CD4-positive, alpha-beta T cell treated with Interleukin-2 at 100 ng/mL for 4 hours (primary cell): ENCODE measurements at regions not wholly inside any gene's neighbourhood (a gene's known extent, or its start where the extent isn't known, plus 50 kb on each side); places are given as distances from the start of the nearest gene placed in this dataset.

Experiments used
- DNase-seq: peaks from one replicate; pipeline ENCODE4 v3.0.0-alpha.2; 2020; ENCODE audit warnings: low spot score

DNA sequence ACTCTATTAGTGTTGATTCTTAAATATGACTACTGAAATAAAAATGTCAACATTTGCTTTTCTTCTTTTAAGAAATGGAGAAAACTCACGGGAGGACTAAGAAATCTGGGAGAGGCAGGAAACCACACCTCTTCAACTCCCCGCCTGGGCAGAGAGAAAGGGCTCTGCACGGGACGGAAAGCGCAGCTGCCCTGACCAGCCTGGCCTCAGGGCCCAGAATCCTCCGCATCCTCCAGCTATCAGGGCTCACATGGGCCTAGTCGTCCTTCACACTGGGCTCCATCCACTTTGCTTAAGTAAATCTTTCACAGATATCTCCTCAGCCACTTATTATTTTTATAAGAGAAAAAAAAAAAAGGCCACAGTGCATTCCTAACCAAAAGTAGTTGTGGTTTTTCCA lies 215.1 kb downstream of the TBXT start:
- DNase-seq, result no peak

DNA sequence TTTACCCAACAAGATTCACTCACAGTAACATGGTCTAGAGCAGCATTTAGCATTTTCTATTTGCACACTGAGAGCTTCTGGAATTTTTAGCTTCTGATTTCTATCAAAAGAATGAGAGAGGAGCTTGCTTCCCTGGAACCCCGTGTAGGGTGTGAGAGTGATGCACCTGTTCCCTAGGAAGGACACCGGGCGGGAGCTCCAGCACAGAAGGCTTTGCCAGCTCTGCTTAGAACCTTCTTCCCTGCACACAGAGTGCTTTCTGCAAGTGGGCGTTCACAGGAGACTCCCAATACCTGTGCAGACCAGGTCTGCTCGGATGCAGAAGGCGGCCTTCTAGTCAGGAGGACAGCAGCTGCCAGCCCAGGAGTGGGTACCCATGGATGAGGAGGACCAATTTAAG lies 217.3 kb downstream of the TBXT start:
- DNase-seq, result no peak

DNA sequence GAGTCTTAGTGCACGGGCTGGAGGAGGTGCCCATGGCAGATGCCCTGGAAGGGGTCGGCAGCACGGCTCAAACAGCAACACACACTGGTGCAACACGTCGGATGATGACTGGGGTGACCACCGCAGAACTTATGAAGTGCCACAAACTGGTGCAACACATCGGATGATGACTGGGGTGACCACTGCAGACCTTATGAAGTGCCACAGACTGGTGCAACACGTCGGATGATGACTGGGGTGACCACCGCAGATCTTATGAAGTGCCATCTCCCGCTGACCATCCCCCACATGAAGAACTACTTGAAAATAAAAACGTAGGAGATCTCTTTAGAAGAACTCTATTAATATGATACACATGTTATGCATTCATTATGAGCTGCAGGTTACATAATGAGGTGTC lies 218.3 kb downstream of the TBXT start:
- no peak for DNase-seq

DNA sequence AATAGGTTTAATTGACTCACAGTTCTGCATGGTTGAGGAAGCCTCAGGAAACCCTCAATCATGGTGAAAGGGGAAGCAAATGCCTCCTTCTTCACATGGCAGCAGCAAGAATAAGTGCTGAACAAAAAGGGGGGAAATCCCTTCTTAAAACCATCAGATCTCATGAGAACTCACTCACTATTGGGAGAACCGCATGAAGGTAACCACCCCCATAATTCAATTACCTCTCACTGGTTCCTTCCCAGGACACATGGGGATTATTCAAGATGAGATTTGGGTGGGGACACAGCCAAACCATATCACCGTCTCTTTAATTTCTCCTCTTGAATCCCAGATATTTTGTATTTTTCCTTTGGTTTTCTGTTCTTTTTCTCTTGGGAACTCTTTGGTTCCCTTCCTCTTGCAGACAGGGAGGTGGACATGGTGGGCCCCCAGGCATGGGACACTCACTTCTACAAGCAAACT lies 223.6 kb downstream of the TBXT start:
- DNase-seq, result no peak

DNA sequence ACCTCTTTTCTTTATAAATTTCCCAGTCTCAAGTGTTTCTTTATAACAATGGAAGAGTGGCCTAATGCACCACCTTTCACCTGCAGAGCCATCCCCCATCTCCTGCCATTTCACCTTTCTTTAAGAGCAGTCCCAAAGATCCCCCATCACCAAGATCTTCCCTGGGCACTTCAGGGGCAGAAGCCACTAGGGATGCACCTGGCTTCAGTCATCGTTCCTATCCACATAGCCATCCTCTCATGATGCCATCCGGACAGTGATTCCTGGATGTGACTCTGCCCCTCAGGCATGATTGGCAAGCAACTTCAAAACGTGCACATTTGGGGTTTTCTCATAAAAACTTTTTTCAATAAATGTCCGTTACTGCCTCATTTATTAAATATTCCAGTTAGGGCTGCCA lies 225.9 kb downstream of the TBXT start:
- no peak for DNase-seq

DNA sequence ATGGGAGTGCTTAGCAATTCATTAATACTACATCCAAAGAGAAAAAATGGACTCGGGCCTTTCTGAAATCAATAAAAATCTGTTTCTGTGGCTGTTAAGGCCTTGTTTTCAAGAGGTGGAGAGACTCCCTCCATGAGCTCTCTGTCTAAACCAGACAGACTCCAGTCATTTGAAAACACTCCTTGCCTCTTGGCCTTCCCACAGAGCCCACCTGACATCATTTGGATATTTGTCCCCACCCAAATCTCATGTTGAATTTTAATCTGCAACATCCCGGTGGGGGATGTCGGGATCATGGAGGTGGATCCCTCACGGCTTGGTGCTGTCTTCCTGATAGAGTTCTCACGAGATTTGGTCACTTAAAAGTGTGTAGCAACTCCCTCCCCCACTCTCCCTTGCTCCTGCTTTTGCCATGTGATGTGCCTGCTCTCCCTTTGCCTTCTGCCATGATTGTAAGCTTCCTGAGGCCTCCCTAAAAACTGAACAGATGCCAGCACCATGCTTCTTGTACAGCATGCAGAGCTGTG lies 226.3 kb downstream of the TBXT start:
- DNase-seq, result no peak

DNA sequence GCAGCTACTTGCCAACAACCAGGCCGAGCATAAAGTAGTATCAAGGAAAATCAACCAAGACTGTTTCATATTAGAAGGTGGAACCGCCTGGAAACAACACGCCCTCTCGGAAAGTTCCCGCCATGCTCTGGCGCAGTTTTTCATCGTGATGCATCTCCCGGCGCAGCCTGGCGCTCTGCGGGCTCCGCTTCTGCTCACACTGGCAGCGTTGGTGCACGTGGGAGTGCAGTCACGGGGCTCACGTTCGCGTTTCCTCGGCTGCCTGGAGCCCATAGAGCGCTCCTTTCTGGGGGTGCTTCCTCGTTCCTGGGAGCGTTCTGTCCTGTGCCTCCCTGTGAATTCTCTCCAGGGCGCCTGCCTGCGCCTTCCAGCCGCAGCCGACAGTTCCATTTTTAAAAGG lies 227.3 kb downstream of the TBXT start:
- DNase-seq, result no peak

DNA sequence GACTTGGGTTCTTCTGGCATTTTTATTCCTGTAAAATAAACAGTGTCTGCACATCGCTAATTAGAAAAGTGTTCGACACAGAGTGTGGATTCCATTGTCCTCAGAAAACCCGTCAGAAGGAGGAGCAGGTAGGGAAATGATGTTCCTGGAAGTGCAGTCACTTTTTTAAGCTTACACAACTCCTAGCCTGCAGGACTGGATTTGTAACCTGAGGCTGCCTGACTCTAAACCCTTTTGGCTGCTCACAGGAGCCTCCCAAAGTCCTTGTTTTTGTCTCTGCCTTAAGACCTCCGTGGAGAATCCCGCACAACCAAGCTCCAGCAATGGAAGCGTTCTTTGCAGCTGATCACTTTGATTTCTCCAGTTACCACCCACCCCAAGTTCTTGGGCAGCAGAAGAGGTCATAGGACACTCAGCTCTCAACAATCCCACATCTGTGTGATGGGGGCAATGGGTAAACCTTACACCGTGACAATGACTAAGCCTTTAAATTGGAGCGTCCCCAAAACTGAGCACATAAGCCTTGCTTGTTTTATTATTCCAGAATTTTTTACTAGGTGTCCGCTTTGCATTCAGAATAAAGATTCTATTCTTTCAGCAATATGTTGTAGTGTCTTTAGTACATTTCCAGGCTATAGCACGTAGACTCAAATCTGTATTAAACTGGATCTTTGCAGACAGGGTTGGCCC lies 227.9 kb downstream of the TBXT start:
- no peak for DNase-seq

DNA sequence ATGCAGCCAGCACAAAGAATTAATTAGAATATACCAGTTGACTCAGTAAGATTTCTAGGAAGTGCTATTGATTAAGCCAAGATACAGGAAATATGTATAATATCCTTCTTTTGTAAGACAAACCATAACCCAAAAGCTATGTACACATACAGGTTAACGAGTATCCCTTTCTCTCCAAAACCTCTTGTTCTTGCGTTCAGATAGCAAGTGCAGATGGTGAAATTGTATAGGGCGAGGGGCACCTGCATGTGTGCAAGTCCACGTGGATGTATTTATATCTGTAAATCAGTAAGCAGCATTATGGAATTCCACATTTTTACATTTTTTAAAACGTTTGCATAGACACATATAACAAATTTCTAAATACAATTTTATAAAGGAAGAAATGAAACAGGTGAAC lies 228.6 kb downstream of the TBXT start:
- DNase-seq, result no peak

DNA sequence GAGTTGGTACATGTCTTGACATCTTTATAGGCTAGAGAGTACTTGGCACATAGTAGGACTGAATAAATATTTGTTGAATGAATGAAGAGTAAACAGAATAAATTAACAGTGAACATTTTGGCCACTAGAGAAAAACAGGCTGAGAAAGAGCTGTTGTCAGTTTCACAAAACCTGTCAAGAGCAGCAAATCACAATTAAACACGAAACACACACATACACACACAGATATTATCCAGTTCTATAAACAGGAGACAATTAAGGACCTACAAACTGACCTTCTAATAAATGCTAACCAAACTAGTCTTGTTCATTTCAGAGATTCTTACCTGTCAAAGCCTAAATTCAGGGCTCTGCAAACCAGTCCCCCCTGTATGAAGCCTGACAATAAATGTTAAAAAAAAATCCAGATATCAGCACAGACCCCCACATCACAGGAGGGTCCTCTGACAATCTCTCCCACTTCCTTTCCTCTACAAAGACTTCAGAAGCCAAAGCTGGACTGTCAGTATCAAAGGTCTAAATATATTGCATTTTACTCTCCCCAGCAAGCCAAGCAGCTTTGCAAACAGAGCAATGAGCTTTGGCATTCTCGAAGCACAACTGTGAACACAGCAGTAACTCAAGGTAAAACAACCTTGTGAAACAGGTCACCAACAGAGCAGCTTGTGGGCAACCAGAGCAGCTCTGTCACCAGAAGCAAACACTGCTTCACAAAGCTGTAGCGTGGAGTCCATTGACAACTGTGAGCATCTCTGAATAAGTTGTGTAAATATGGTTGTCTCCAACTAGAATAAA lies 229.9 kb downstream of the TBXT start:
- no peak for DNase-seq

DNA sequence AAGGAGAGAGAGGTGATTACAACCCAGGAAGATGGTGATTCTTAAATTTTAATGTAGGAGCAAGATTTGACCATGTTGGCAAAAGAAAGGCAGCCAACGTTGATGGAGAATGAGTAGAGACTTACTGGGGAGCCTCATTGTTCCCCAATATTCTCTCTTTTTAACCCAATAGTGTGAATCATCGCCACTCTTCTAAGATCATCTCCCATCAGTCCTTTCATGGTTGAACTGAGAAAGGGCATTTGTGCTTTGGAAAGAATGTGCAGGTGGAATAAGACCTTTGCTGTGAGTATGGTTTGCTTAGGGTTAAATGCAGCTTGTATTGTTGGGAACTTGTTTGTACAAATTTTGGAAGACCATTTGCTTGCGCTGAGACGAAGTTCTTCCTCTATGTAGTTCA lies 231.0 kb downstream of the TBXT start:
- no peak for DNase-seq

DNA sequence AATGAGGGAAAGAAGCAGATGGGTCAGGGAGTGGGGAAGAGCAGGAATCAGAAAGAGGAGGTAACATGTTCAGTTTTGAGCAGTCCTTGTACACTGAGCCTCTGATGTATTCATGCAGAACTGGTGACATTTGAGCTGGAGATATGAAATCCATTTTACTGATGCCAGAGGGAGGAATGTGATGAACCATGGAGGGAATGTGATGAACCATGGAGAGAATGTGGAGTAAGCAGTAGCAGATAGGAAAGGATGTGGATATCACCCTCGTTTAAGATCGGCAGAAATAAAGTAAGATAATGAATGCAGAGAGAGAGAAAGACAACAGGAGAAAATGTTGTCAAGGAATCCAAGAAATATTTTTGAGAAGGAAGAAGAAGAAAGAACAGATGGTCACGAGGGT lies 231.6 kb downstream of the TBXT start:
- DNase-seq, result no peak

DNA sequence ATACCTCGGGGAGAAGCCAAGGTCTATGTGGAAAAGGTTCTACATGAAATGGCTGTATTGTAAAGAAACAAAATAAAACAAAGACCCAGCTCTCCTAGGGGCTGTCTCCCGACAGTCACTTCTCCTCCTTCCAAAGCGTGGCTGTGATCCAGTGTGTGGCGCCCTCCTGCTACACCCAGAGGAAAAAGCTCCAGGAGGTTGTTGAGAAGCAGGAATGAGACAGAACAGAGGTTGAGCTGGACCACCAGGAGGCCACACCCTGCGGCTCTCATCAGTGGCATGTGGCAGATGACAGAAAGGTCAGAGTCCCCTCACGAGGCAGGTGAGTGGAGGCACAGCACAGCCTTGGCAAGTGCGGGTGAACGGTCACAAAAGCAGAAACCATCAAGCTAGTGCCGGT lies 236.0 kb downstream of the TBXT start:
- no peak for DNase-seq

DNA sequence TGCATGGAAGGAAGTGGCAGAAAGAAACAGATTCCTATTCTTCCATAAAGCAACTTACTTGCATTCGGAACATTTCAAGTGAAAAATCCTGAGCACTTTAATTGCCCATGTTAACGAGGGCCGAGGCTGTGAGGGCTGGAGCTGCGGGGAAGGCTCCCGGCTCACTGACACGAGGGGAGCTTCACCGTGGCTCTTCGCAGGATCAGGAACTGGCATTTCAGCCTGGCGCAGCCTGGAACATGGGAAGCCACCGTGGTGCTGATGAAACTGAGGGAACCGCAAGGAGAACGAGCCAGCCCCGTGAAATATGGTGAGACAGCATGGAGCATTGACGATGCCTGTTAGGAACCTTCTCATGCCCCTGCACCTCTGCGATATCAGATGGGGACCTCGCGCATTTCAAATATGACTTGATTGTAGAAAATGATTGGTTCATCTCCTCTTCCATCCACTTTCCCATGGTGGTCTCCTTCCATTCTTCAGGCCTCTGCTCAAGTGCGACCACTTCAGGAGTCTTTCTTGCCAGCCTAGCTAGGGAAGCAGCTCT lies 236.9 kb downstream of the TBXT start:
- DNase-seq, result no peak

DNA sequence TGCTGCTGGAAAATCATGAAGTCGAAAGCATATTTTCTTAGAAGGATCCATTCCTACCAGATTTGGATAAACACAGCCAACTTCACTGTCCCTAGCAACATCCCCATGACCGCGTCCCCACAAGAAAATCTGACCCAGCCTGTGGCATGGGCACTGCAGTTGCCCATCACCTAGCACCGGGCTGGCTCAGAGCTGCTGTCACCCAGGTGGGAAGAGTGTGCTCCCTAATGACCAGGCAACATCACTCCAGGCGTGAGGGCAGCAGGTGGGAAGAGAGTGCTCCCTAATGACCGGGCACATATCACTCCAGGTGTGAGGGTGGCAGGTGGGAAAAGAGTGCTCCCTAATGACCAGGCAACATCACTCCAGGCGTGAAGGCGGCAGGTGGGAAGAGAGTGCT lies 238.0 kb downstream of the TBXT start:
- no peak for DNase-seq

DNA sequence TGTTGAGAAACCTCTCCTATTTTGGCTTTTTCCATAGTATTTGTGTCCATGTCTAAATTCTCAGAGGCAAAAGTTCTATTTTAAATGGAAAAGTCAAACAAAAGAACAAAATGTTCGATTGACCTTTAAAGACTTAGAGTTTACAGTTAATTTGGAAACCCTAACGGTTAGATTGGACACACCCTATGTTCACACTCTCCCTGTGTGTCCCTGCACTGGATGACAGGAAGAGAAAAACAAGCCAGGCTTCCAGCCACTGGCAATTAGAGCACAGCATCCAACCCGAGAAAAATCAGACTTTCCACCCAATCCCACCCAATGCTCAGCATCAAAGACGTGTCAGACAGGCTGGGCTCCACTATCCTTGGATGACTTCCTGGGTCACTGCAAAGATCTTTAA lies 241.3 kb downstream of the TBXT start:
- DNase-seq, result no peak

DNA sequence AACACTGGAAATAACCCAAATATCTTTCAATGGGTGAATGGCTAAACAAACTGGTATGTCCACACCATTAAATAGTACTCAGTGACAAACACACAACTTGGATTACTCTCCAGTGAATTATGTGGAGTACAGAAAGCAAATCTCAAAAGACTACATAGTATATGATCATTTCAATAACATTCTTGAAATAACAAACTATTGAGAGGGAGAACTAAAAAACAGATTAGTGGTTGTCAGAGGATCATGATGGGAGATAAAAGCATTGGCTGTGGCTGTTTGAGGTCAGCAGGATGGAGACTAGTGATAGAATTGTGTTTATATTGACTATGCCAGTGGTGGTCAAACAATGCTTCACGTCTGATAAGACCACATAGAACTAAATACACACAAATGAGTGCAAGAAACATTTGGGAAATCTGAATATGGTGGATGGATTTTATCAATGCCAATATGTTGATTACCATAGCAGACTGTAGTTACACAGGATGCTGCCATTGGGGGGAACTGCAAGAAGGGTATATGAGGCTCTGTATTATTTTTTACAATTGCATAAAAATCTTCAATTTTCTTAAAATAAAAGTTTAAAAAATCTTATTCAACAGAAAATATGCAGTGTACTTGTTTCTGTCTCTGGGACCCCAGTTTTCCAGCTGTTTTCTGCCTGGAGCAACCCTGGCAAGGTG lies 242.0 kb downstream of the TBXT start:
- no peak for DNase-seq

DNA sequence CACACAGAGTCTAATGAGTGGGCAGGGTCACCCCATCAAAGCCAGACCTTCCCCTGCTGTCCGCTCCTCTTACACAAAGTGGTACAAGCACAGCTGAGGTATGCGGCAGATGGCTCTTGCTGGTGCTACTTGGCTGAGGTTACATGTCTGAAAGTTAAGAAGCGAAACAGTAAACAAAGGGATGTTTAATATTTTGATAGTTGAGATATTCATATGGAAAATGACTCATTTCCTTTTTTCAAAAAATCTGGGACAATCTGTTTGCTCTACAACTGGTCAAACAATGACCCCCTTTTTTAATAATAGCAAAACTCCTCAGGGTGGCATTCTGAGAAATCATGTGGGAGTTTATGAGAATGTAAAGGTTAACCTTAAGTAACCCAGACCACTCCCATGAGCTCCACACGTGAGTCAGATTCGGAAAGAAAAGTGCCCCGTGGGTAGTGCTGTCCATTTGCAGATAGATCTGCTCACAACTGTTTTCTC lies 245.3 kb downstream of the TBXT start:
- no peak for DNase-seq

DNA sequence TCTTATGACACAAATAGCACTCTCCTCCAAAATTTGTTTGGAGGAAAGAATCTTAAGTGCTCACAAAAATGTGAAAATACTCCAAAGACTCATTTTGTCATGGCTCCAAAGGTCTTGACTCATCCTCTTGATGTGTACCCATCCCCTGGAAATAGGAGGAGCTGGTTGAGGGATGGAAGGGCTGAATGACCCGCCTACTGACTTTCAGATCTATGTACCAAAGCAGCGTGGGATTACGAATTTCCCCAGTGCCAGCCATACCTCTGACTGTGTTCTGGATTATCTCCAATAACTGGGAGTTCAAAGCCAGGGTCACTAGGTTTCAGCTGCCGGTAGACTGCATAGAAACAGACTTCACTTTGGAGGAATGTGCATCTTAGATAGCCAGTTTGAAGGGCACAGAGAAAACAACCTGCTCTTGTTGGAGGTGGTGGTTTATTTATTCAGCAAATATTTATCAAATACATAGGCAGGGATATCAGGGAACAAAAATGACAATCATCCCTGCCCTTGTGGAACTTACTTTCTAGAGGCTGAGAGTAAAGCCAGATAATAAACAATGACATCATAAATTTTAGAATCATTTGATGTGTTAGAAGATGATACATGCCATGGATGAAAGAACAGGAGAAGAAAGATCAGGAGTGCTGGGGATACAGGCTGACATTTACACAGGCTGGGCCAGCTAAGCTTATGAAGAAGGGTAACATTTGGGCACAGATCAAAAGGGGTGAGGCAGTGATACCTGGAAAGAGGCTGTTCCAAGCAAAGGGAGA lies 246.6 kb downstream of the TBXT start:
- no peak for DNase-seq

DNA sequence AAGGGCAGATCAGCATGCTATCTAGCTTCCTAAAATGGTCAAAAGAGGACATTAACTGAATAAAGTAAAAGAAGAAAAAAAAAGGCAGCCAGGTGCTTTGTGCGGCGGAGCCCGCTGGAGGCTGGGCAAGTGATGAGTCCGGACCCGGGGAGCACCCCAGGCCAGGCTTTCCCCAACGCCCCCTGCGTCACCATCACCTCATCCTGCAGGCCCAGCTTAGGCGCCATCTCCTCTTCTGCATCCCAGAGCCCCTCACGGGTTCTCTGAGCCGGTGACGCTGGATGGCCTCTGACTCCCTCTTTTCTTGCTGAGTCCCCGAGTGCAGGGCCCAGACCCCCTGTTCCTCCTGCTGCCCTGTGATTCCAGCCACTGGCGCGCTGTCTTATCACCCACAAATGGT lies 250.1 kb downstream of the TBXT start:
- DNase-seq, result no peak

DNA sequence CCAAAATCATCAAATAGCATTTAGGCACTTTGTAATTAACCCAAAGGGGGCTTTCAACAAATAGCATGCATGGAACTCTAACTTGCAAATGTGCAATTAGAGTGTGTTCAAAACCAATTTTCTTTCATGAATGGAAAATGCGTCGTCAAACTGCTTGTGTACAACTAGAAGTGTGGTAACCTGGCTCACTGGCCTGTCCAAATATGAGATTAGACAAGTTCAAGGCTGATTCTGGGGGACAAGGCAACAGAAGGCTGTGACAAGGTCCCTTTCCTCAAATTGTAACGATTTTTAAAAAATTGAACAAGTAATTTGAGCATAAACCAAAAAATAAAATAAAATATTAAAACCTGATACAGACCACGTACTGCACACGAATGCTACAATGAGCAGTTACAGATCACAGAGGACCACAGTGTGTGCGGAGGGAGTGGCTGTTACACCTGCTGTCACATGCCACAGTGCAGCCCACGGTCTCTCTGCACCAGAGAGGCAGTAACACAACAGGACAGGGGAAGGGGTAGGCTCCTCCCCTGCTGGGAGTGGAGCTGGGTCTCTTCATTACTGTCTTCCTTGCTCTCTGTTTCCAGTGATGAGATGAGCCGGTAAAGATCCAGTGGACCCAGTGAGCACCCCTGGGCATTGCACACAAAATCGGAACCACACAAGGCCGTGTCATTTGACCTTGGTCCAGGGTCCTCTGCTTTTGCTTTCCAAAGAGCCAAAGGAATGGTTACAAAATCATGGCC lies 252.2 kb upstream of the PDE10A start:
- no peak for DNase-seq
